ENCODE measurements at regions not wholly inside any gene's neighbourhood (a gene's known extent, or its start where the extent isn't known, plus 50 kb on each side); places are given as distances from the start of the nearest gene placed in this dataset.

GRCh38 chr6:81612136-81612535 is 140.3 kb downstream of the TENT5A start:
- TF ChIP-seq, protein P1, sequence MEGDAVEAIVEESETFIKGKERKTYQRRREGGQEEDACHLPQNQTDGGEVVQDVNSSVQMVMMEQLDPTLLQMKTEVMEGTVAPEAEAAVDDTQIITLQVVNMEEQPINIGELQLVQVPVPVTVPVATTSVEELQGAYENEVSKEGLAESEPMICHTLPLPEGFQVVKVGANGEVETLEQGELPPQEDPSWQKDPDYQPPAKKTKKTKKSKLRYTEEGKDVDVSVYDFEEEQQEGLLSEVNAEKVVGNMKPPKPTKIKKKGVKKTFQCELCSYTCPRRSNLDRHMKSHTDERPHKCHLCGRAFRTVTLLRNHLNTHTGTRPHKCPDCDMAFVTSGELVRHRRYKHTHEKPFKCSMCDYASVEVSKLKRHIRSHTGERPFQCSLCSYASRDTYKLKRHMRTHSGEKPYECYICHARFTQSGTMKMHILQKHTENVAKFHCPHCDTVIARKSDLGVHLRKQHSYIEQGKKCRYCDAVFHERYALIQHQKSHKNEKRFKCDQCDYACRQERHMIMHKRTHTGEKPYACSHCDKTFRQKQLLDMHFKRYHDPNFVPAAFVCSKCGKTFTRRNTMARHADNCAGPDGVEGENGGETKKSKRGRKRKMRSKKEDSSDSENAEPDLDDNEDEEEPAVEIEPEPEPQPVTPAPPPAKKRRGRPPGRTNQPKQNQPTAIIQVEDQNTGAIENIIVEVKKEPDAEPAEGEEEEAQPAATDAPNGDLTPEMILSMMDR (IDR thresholded peaks at IDR 0.05), result no peak
- TF ChIP-seq POLR2AphosphoS5 (IDR thresholded peaks at IDR 0.05; ENCODE audit: low read depth, low read length), result no peak
- no peak for TF ChIP-seq SIN3A (IDR thresholded peaks at IDR 0.05; ENCODE audit: borderline replicate concordance, insufficient read depth, low read depth, low read length)
